ENCODE measurements at regions not wholly inside any gene's neighbourhood (a gene's known extent, or its start where the extent isn't known, plus 50 kb on each side); places are given as distances from the start of the nearest gene placed in this dataset.

DNA sequence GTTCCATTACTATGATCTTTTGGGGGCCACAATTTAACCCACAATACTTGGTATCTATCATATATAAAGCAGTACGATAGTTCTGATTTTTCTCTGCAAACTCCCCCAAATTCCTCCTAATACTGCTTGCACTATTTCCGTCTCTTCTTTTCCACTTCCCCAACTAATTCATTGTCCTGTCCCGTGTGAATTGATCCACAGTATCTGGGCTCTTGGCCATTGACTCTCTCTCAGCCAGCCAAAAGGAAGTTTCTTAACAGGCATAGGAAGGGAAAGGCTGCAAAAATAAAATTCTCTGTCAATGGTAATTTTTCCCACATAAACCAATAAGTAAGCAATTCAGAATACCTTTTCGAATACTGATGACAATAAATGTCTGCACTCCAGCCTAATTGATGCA, 91.7 kb upstream of the DSCAM start:
- TF ChIP-seq CTCF (IDR thresholded peaks at IDR 0.05; ENCODE audit: insufficient read depth in 1 of 2, low read depth in 1 of 2, low read length in 1 of 2, severe bottlenecking in 1 of 2, unreplicated experiment in 1 of 2) = no peak
- intact Hi-C loops (cut with micrococcal nuclease; ENCODE audit: unreplicated experiment) = no loop called here
- H3K4me1 Mint-ChIP-seq (ENCODE audit: low read depth, unreplicated experiment) = no peaks in the 10 kb centered on the region
- H3K27me3 ChIP-seq (replicated peaks; ENCODE audit: control insufficient read depth, insufficient read depth, low read length) = no peaks in the 10 kb centered on the region
- ChIA-PET POLR2A (no interaction called here), CTCF (no interaction called here)
- H3K9me3 ChIP-seq = no peaks in the 10 kb centered on the region
- H3K36me3 Mint-ChIP-seq (ENCODE audit: insufficient read depth, unreplicated experiment) = no peaks in the 10 kb centered on the region
- H3K9me3 Mint-ChIP-seq (ENCODE audit: unreplicated experiment) = no peaks in the 10 kb centered on the region
- no TSS peak for BruUV-seq (replicated peaks)
- no peak overlapping the region for H3K4me3 Mint-ChIP-seq (ENCODE audit: unreplicated experiment)
- H3K36me3 ChIP-seq (ENCODE audit: control insufficient read depth, insufficient read depth, low read length) = no peaks in the 10 kb centered on the region
- no peak overlapping the region for H3K27ac Mint-ChIP-seq (ENCODE audit: unreplicated experiment)
- DNase-seq = no peak
- H3K27me3 Mint-ChIP-seq (ENCODE audit: insufficient read depth, unreplicated experiment) = peaks cover 10% of the 10 kb centered on the region
- no peak overlapping the region for H3K4me3 ChIP-seq (ENCODE audit: low read depth, low read length)
- H3K4me1 ChIP-seq = no peaks in the 10 kb centered on the region

DNA sequence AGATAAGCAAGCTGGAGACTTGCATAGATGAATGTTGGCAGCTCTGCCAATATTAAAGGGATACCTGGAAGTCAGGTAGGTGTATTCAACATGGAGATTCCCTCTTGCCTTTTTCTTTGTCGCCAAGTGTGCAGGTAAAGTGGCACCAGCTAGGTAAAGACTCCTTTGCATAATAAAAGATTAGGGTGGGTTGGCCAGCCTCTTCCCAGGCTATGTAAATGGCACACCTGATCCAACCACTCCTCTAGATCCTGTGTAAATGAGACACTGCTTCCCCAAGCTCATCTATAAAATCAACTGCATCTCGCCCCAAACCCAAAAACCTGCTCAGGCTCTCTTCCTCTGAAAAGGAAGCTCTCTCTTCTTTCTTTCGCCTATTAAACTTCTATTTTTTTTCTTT, 100.8 kb upstream of the DSCAM start:
- no peak for DNase-seq
- CTCF ChIA-PET = no interaction called here
- no peak overlapping the region for H3K4me3 Mint-ChIP-seq (ENCODE audit: unreplicated experiment)
- BruUV-seq (replicated peaks) = no TSS peak
- intact Hi-C loops (cut with micrococcal nuclease; ENCODE audit: unreplicated experiment) = no loop called here
- H3K9me3 Mint-ChIP-seq (ENCODE audit: unreplicated experiment) = no peaks in the 10 kb centered on the region
- POLR2A ChIA-PET = no interaction called here
- H3K4me1 Mint-ChIP-seq (ENCODE audit: low read depth, unreplicated experiment) = no peaks in the 10 kb centered on the region
- no peaks in the 10 kb centered on the region for H3K9me3 ChIP-seq
- H3K27me3 ChIP-seq (replicated peaks; ENCODE audit: control insufficient read depth, insufficient read depth, low read length) = no peaks in the 10 kb centered on the region
- no peaks in the 10 kb centered on the region for H3K36me3 Mint-ChIP-seq (ENCODE audit: insufficient read depth, unreplicated experiment)
- H3K36me3 ChIP-seq (ENCODE audit: control insufficient read depth, insufficient read depth, low read length) = no peaks in the 10 kb centered on the region
- no peaks in the 10 kb centered on the region for H3K27me3 Mint-ChIP-seq (ENCODE audit: insufficient read depth, unreplicated experiment)
- H3K4me3 ChIP-seq (ENCODE audit: low read depth, low read length) = no peak overlapping the region
- no peak for TF ChIP-seq CTCF (IDR thresholded peaks at IDR 0.05; ENCODE audit: insufficient read depth in 1 of 2, low read depth in 1 of 2, low read length in 1 of 2, severe bottlenecking in 1 of 2, unreplicated experiment in 1 of 2)
- no peaks in the 10 kb centered on the region for H3K4me1 ChIP-seq
- no peak overlapping the region for H3K27ac Mint-ChIP-seq (ENCODE audit: unreplicated experiment)

GRCh38 chr21:40950970-40951369, 104.0 kb upstream of the DSCAM start:
- H3K27me3 Mint-ChIP-seq (ENCODE audit: insufficient read depth, unreplicated experiment) = no peaks in the 10 kb centered on the region
- no peaks in the 10 kb centered on the region for H3K36me3 ChIP-seq (ENCODE audit: control insufficient read depth, insufficient read depth, low read length)
- H3K4me3 ChIP-seq (ENCODE audit: low read depth, low read length) = no peak overlapping the region
- H3K36me3 Mint-ChIP-seq (ENCODE audit: insufficient read depth, unreplicated experiment) = peaks cover under 1% of the 10 kb centered on the region
- POLR2A ChIA-PET = no interaction called here
- intact Hi-C loops (cut with micrococcal nuclease; ENCODE audit: unreplicated experiment) = no loop called here
- DNase-seq = no peak
- no peak overlapping the region for H3K27ac Mint-ChIP-seq (ENCODE audit: unreplicated experiment)
- BruUV-seq (replicated peaks) = no TSS peak
- H3K4me1 ChIP-seq = no peaks in the 10 kb centered on the region
- no peaks in the 10 kb centered on the region for H3K9me3 ChIP-seq
- no peaks in the 10 kb centered on the region for H3K4me1 Mint-ChIP-seq (ENCODE audit: low read depth, unreplicated experiment)
- no peaks in the 10 kb centered on the region for H3K27me3 ChIP-seq (replicated peaks; ENCODE audit: control insufficient read depth, insufficient read depth, low read length)
- CTCF ChIA-PET = no interaction called here
- H3K4me3 Mint-ChIP-seq (ENCODE audit: unreplicated experiment) = no peak overlapping the region
- TF ChIP-seq CTCF (IDR thresholded peaks at IDR 0.05; ENCODE audit: insufficient read depth in 1 of 2, low read depth in 1 of 2, low read length in 1 of 2, severe bottlenecking in 1 of 2, unreplicated experiment in 1 of 2) = no peak
- H3K9me3 Mint-ChIP-seq (ENCODE audit: unreplicated experiment) = no peaks in the 10 kb centered on the region
